HG02885 (cell line): ENCODE measurements at regions not wholly inside any gene's neighbourhood (a gene's known extent, or its start where the extent isn't known, plus 50 kb on each side); places are given as distances from the start of the nearest gene placed in this dataset.
"Not testable (repeated sequence)": the region's sequence is repeated elsewhere in the genome, so short reads cannot be mapped to it uniquely, and the experiment has no call there.

Experiments
- ATAC-seq: cut with Tn5 transposase; IDR thresholded peaks from one replicate; pipeline ENCODE4 v1.9.1; 2021; ENCODE audit warnings: mild to moderate bottlenecking; ENCODE audit not compliant: unreplicated experiment, poor library complexity

GRCh38 chr18:25516747-25517498 lies 165.0 kb upstream of the ZNF521 start:
- no peak for ATAC-seq

GRCh38 chr18:25516121-25516520 lies 164.2 kb upstream of the ZNF521 start:
- no peak for ATAC-seq

- no peak for ATAC-seq
Observed at GRCh38 chr18:25510096-25510495, 158.1 kb upstream of the ZNF521 start.

GRCh38 chr18:25503567-25504081 lies 151.7 kb upstream of the ZNF521 start:
- no peak for ATAC-seq

- no peak for ATAC-seq
Observed at GRCh38 chr18:25497151-25497794, 145.3 kb upstream of the ZNF521 start.

GRCh38 chr18:25496544-25496943 lies 144.6 kb upstream of the ZNF521 start:
- no peak for ATAC-seq

GRCh38 chr18:25495606-25496005 lies 143.6 kb upstream of the ZNF521 start:
- ATAC-seq = no peak

GRCh38 chr18:25494888-25495287 lies 142.9 kb upstream of the ZNF521 start:
- ATAC-seq = no peak

- ATAC-seq = no peak
Observed at GRCh38 chr18:25493401-25493800, 141.4 kb upstream of the ZNF521 start.

- no peak for ATAC-seq
Observed at GRCh38 chr18:25490316-25490715, 138.3 kb upstream of the ZNF521 start.

- no peak for ATAC-seq
Observed at GRCh38 chr18:25473008-25473407, 121.0 kb upstream of the ZNF521 start.

- ATAC-seq = not testable (repeated sequence)
Observed at GRCh38 chr18:25470756-25471524, 119.0 kb upstream of the ZNF521 start.

GRCh38 chr18:25470062-25470461 lies 118.1 kb upstream of the ZNF521 start:
- no peak for ATAC-seq

- no peak for ATAC-seq
Observed at GRCh38 chr18:25469489-25469888, 117.5 kb upstream of the ZNF521 start.

- ATAC-seq = no peak
Observed at GRCh38 chr18:25467226-25467987, 115.4 kb upstream of the ZNF521 start.

- ATAC-seq = no peak
Observed at GRCh38 chr18:25465152-25465732, 113.3 kb upstream of the ZNF521 start.

GRCh38 chr18:25464227-25464626 lies 112.3 kb upstream of the ZNF521 start:
- no peak for ATAC-seq

GRCh38 chr18:25463726-25464125 lies 111.8 kb upstream of the ZNF521 start:
- no peak for ATAC-seq

GRCh38 chr18:25459814-25460213 lies 107.8 kb upstream of the ZNF521 start:
- ATAC-seq = no peak

GRCh38 chr18:25457601-25458000 lies 105.6 kb upstream of the ZNF521 start:
- no peak for ATAC-seq
